Mammary epithelial cell (primary cell): ENCODE measurements at regions not wholly inside any gene's neighbourhood (a gene's known extent, or its start where the extent isn't known, plus 50 kb on each side); places are given as distances from the start of the nearest gene placed in this dataset.

Source experiments
- CTCF ChIP-seq, 2 donors: IDR thresholded peaks in 1 of 2; conservative IDR thresholded peaks in 1 of 2; 2 replicates each; pipeline ENCODE4 v1.5.1; 2011 to 2012; ENCODE audit warnings: inconsistent platforms in 2 of 2, low read length in 2 of 2, mild to moderate bottlenecking in 2 of 2, control low read depth in 1 of 2, low read depth in 1 of 2; ENCODE audit not compliant: insufficient read depth in 1 of 2; ENCODE audit errors: extremely low read depth in 1 of 2
- EZH2 ChIP-seq: IDR thresholded peaks from 2 replicates; pipeline ENCODE4 v1.6.1; 2012; ENCODE audit warnings: low read length, inconsistent platforms, borderline replicate concordance

- TF ChIP-seq CTCF (conservative IDR thresholded peaks at IDR 0.05 in 1 of 2, IDR thresholded peaks at IDR 0.05 in 1 of 2; ENCODE audit: extremely low read depth in 1 of 2, insufficient read depth in 1 of 2, low read depth in 1 of 2, low read length in 2 of 2) = no peak
- no peak for TF ChIP-seq EZH2
Observed at GRCh38 chr7:36045830-36046341, 107.2 kb upstream of the EEPD1 start.
